ENCODE measurements at regions not wholly inside any gene's neighbourhood (a gene's known extent, or its start where the extent isn't known, plus 50 kb on each side); places are given as distances from the start of the nearest gene placed in this dataset.
A peak's percentile ranks its signal among the peaks of the same experiment; 100 is the strongest.
"Not testable (repeated sequence)": the region's sequence is repeated elsewhere in the genome, so short reads cannot be mapped to it uniquely, and the experiment has no call there.

- no peak for DNase-seq
Measured at GRCh38 chrX:95622200-95622599, 1062.4 kb upstream of the DIAPH2 start.

GRCh38 chrX:95626748-95627147, 1057.9 kb upstream of the DIAPH2 start:
- no peak for DNase-seq

- no peak for DNase-seq
Measured at GRCh38 chrX:95628796-95629195, 1055.8 kb upstream of the DIAPH2 start.

GRCh38 chrX:95629737-95630136, 1054.9 kb upstream of the DIAPH2 start:
- DNase-seq, result no peak

- no peak for DNase-seq
Measured at GRCh38 chrX:95640226-95640625, 1044.4 kb upstream of the DIAPH2 start.

- DNase-seq, result no peak
Measured at GRCh38 chrX:95645738-95646137, 1038.9 kb upstream of the DIAPH2 start.

- no peak for DNase-seq
Measured at GRCh38 chrX:95662200-95662599, 1022.4 kb upstream of the DIAPH2 start.

GRCh38 chrX:95666056-95666455, 1018.6 kb upstream of the DIAPH2 start:
- DNase-seq, result no peak

GRCh38 chrX:95675011-95675410, 1009.6 kb upstream of the DIAPH2 start:
- no peak for DNase-seq

- no peak for DNase-seq
Measured at GRCh38 chrX:95675794-95676193, 1008.8 kb upstream of the DIAPH2 start.

GRCh38 chrX:95678679-95679078, 1006.0 kb upstream of the DIAPH2 start:
- no peak for DNase-seq

- no peak for DNase-seq
Measured at GRCh38 chrX:95693365-95693764, 991.3 kb upstream of the DIAPH2 start.

GRCh38 chrX:95703696-95704095, 980.9 kb upstream of the DIAPH2 start:
- DNase-seq, result no peak

- DNase-seq, result no peak
Measured at GRCh38 chrX:95716841-95717240, 967.8 kb upstream of the DIAPH2 start.

GRCh38 chrX:95718746-95719145, 965.9 kb upstream of the DIAPH2 start:
- DNase-seq, result no peak

GRCh38 chrX:95721011-95721410, 963.6 kb upstream of the DIAPH2 start:
- DNase-seq, result no peak

- no peak for DNase-seq
Measured at GRCh38 chrX:95728446-95728845, 956.2 kb upstream of the DIAPH2 start.

- no peak for DNase-seq
Measured at GRCh38 chrX:95729401-95729800, 955.2 kb upstream of the DIAPH2 start.

GRCh38 chrX:95733426-95733825, 951.2 kb upstream of the DIAPH2 start:
- DNase-seq, result no peak

GRCh38 chrX:95754411-95754810, 930.2 kb upstream of the DIAPH2 start:
- no peak for DNase-seq

- no peak for DNase-seq
Measured at GRCh38 chrX:95760356-95760755, 924.3 kb upstream of the DIAPH2 start.

- DNase-seq, result no peak
Measured at GRCh38 chrX:95762716-95763115, 921.9 kb upstream of the DIAPH2 start.

- DNase-seq, result peak in 1 of 2 donors; percentile 4
Measured at GRCh38 chrX:95764972-95765451, 919.6 kb upstream of the DIAPH2 start.

- not testable (repeated sequence) for DNase-seq
Measured at GRCh38 chrX:95771198-95771597, 913.4 kb upstream of the DIAPH2 start.

- DNase-seq, result no peak
Measured at GRCh38 chrX:95791876-95792275, 892.8 kb upstream of the DIAPH2 start.

GRCh38 chrX:95797344-95797743, 887.3 kb upstream of the DIAPH2 start:
- no peak for DNase-seq

Measured in bone marrow (tissue), 2 donors.